ENCODE measurements at regions not wholly inside any gene's neighbourhood (a gene's known extent, or its start where the extent isn't known, plus 50 kb on each side); places are given as distances from the start of the nearest gene placed in this dataset.

GRCh38 chr9:17013010-17013409 is 121.8 kb upstream of the CNTLN start (continued):
- TF ChIP-seq TBP (CRISPR knock-in tag; IDR thresholded peaks at IDR 0.05) (no peak), ZNF446 (CRISPR knock-in tag; IDR thresholded peaks at IDR 0.05) (no peak), ZMYM4 (CRISPR knock-in tag; IDR thresholded peaks at IDR 0.05) (no peak)
- TF ChIP-seq, protein P1, sequence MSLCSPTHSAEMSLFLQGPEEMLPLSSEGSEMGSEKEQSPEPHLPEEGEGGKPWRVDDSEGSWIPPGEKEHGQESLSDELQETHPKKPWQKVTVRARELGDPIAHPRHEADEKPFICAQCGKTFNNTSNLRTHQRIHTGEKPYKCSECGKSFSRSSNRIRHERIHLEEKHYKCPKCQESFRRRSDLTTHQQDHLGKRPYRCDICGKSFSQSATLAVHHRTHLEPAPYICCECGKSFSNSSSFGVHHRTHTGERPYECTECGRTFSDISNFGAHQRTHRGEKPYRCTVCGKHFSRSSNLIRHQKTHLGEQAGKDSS (CRISPR knock-in tag; IDR thresholded peaks at IDR 0.05; ENCODE audit: borderline replicate concordance, low read depth), result no peak
- TF ChIP-seq, protein P2, sequence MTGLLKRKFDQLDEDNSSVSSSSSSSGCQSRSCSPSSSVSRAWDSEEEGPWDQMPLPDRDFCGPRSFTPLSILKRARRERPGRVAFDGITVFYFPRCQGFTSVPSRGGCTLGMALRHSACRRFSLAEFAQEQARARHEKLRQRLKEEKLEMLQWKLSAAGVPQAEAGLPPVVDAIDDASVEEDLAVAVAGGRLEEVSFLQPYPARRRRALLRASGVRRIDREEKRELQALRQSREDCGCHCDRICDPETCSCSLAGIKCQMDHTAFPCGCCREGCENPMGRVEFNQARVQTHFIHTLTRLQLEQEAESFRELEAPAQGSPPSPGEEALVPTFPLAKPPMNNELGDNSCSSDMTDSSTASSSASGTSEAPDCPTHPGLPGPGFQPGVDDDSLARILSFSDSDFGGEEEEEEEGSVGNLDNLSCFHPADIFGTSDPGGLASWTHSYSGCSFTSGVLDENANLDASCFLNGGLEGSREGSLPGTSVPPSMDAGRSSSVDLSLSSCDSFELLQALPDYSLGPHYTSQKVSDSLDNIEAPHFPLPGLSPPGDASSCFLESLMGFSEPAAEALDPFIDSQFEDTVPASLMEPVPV (CRISPR knock-in tag; IDR thresholded peaks at IDR 0.05), result no peak
- TF ChIP-seq, protein P3, sequence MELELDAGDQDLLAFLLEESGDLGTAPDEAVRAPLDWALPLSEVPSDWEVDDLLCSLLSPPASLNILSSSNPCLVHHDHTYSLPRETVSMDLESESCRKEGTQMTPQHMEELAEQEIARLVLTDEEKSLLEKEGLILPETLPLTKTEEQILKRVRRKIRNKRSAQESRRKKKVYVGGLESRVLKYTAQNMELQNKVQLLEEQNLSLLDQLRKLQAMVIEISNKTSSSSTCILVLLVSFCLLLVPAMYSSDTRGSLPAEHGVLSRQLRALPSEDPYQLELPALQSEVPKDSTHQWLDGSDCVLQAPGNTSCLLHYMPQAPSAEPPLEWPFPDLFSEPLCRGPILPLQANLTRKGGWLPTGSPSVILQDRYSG (CRISPR knock-in tag; IDR thresholded peaks at IDR 0.05), result no peak
- TF ChIP-seq, protein P4, sequence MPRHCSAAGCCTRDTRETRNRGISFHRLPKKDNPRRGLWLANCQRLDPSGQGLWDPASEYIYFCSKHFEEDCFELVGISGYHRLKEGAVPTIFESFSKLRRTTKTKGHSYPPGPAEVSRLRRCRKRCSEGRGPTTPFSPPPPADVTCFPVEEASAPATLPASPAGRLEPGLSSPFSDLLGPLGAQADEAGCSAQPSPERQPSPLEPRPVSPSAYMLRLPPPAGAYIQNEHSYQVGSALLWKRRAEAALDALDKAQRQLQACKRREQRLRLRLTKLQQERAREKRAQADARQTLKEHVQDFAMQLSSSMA (CRISPR knock-in tag; IDR thresholded peaks at IDR 0.05), result no peak

- POLR2A ChIA-PET, result no interaction called here
- H3K36me3 ChIP-seq (replicated peaks in 1 of 2; ENCODE audit: control insufficient read depth in 1 of 2, insufficient read depth in 2 of 2, low read length in 2 of 2), result no peaks in the 10 kb centered on the region
- in situ Hi-C loops (cut with HindIII; ENCODE audit: extremely low pct_ligation_motif_present, low pct_unique_long_range_greater_than_20kb), result no loop called here
- no peak overlapping the region for H2AFZ ChIP-seq (ENCODE audit: low read length)
- FAIRE-seq (no peak), DNase-seq (ENCODE audit: low spot score) (no peak), ATAC-seq (no peak)
- no peaks in the 10 kb centered on the region for H3K79me2 ChIP-seq (ENCODE audit: insufficient read depth, low read length)
- CTCF ChIA-PET (ENCODE audit: low intra/inter-chr PET ratio, low total read pairs), result no interaction called here
- H4K20me1 ChIP-seq (ENCODE audit: insufficient read depth, low read length), result no peaks in the 10 kb centered on the region
- intact Hi-C loops (cut with micrococcal nuclease; ENCODE audit: unreplicated experiment), result no loop called here
- no TSS peak for BruUV-seq (replicated peaks)
- no peaks in the 10 kb centered on the region for H3K4me1 ChIP-seq (ENCODE audit: insufficient read depth, low read length)
- H3K27me3 ChIP-seq (ENCODE audit: control insufficient read depth in 1 of 2, insufficient read depth in 2 of 2, low read length in 2 of 2), result no peaks in the 10 kb centered on the region
- no peak overlapping the region for H3K27ac ChIP-seq (ENCODE audit: extremely low read length, insufficient read depth, low read length)
- no peak overlapping the region for H3K4me2 ChIP-seq (ENCODE audit: low read depth, low read length)
- no peak overlapping the region for H3K4me3 ChIP-seq (replicated peaks in 1 of 3; ENCODE audit: insufficient read depth in 1 of 3, low read depth in 2 of 3, low read length in 3 of 3)
- no peaks in the 10 kb centered on the region for H3K9me3 ChIP-seq (ENCODE audit: low read length)
- no peak overlapping the region for H3K9ac ChIP-seq (ENCODE audit: insufficient read depth, low read depth, low read length)
- TF ChIP-seq HMG20A (CRISPR knock-in tag; IDR thresholded peaks at IDR 0.05; ENCODE audit: borderline replicate concordance), result no peak
- TF ChIP-seq, protein P5, sequence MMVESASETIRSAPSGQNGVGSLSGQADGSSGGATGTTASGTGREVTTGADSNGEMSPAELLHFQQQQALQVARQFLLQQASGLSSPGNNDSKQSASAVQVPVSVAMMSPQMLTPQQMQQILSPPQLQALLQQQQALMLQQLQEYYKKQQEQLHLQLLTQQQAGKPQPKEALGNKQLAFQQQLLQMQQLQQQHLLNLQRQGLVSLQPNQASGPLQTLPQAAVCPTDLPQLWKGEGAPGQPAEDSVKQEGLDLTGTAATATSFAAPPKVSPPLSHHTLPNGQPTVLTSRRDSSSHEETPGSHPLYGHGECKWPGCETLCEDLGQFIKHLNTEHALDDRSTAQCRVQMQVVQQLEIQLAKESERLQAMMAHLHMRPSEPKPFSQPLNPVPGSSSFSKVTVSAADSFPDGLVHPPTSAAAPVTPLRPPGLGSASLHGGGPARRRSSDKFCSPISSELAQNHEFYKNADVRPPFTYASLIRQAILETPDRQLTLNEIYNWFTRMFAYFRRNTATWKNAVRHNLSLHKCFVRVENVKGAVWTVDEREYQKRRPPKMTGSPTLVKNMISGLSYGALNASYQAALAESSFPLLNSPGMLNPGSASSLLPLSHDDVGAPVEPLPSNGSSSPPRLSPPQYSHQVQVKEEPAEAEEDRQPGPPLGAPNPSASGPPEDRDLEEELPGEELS (CRISPR knock-in tag; IDR thresholded peaks at IDR 0.05), result no peak
- TF ChIP-seq FIP1L1 (IDR thresholded peaks at IDR 0.05; ENCODE audit: borderline replicate concordance, insufficient read depth, low read depth, low read length), result no peak
- no peak for TF ChIP-seq ZNF670 (CRISPR knock-in tag; IDR thresholded peaks at IDR 0.05; ENCODE audit: borderline replicate concordance)
- TF ChIP-seq ZBTB21 (CRISPR knock-in tag; IDR thresholded peaks at IDR 0.05), result no peak
- no peak for TF ChIP-seq GABPA (IDR thresholded peaks at IDR 0.05; ENCODE audit: low read depth, low read length)
- no peak for TF ChIP-seq GABPA (CRISPR knock-in tag; IDR thresholded peaks at IDR 0.05; ENCODE audit: low read depth)
- no peak for TF ChIP-seq NFYB (CRISPR knock-in tag; IDR thresholded peaks at IDR 0.05)
- TF ChIP-seq JARID2 (CRISPR knock-in tag; IDR thresholded peaks at IDR 0.05; ENCODE audit: insufficient replicate concordance), result no peak
- TF ChIP-seq CHD4 (IDR thresholded peaks at IDR 0.05; ENCODE audit: borderline replicate concordance, low read length), result no peak
- TF ChIP-seq HNRNPL (IDR thresholded peaks at IDR 0.05; ENCODE audit: low read depth, low read length), result no peak
- no peak for TF ChIP-seq NR2F2 (IDR thresholded peaks at IDR 0.05; ENCODE audit: borderline replicate concordance, low read depth)
- no peak for TF ChIP-seq ATF7 (IDR thresholded peaks at IDR 0.05)
- no peak for TF ChIP-seq ATF7 (CRISPR knock-in tag; IDR thresholded peaks at IDR 0.05)
These were observed 123.0 kb upstream of the CNTLN start for GRCh38 chr9:17011880-17012279.
